Left cardiac atrium (tissue), 4 donors: ENCODE measurements at regions not wholly inside any gene's neighbourhood (a gene's known extent, or its start where the extent isn't known, plus 50 kb on each side); places are given as distances from the start of the nearest gene placed in this dataset.

Experiments
- ATAC-seq, 2 donors: fragments of 200-7000 bp; cut with Tn5 transposase; one replicate each; pipeline ENCODE4 v1.9.1; 2020; ENCODE audit warnings: mild to moderate bottlenecking in 2 of 2, moderate library complexity in 2 of 2
- DNase-seq: peaks from one replicate; pipeline ENCODE4 v3.0.0-alpha.2; 2020
- intact Hi-C, 2 donors: fragments of 100-400 bp; cut with DNase I; formaldehyde crosslinking; loops; one replicate each; pipeline versions ENCODE4 v1.14.1 to v1.15.1; 2022 to 2023
- donor health status: DM: no; HTN: yes; CAD: no.
- donor health status: DM: no; HTN: yes; CAD: no; lungs with severe emphysema.
- donor health status: DM: yes; HTN: yes; CAD: no.
- donor health status: Dilated cardiomyopathy.

- DNase-seq: no peak
- intact Hi-C loops: no loop called here
- ATAC-seq: no peak
Measured at GRCh38 chr7:54810401-54810800, 51.4 kb upstream of the SEC61G start.

GRCh38 chr7:54811041-54811845 is 52.2 kb upstream of the SEC61G start:
- ATAC-seq: peak; percentile 61 to 86
- no peak for DNase-seq
- intact Hi-C loops: no loop called here

GRCh38 chr7:54811846-54812254 is 52.8 kb upstream of the SEC61G start:
- DNase-seq (no peak), ATAC-seq (peak; percentile 23 to 43)
- intact Hi-C loops: no loop called here

GRCh38 chr7:54812756-54813322 is 53.8 kb upstream of the SEC61G start:
- intact Hi-C loops: no loop called here
- DNase-seq: no peak

GRCh38 chr7:54813398-54813797 is 54.4 kb upstream of the SEC61G start:
- ATAC-seq: peak; percentile 50 to 63

More at GRCh38 chr7:54812756-54813322, 53.8 kb upstream of the SEC61G start:
- no peak for ATAC-seq

GRCh38 chr7:54814401-54814800 is 55.4 kb upstream of the SEC61G start:
- ATAC-seq (no peak), DNase-seq (no peak)
- intact Hi-C loops: no loop called here

More at GRCh38 chr7:54813398-54813797, 54.4 kb upstream of the SEC61G start:
- intact Hi-C loops: no loop called here
- DNase-seq: no peak

- intact Hi-C loops: no loop called here
- ATAC-seq (no peak), DNase-seq (no peak)
Measured at GRCh38 chr7:54817152-54817551, 58.1 kb upstream of the SEC61G start.

- no peak for DNase-seq
- ATAC-seq: peak in 1 of 2 donors; percentile 84
Measured at GRCh38 chr7:54823776-54824175, 64.8 kb upstream of the SEC61G start.

GRCh38 chr7:54824655-54825054 is 65.6 kb upstream of the SEC61G start:
- intact Hi-C loops: no loop called here
- DNase-seq (no peak), ATAC-seq (no peak)

More at GRCh38 chr7:54823776-54824175, 64.8 kb upstream of the SEC61G start:
- intact Hi-C loops: no loop called here

GRCh38 chr7:54825368-54825767 is 66.4 kb upstream of the SEC61G start:
- DNase-seq: no peak
- intact Hi-C loops: no loop called here

GRCh38 chr7:54827734-54828133 is 68.7 kb upstream of the SEC61G start:
- DNase-seq: no peak
- no peak for ATAC-seq
- intact Hi-C loops: no loop called here

More at GRCh38 chr7:54825368-54825767, 66.4 kb upstream of the SEC61G start:
- no peak for ATAC-seq

GRCh38 chr7:54831046-54831643 is 72.1 kb upstream of the SEC61G start:
- ATAC-seq: no peak
- intact Hi-C loops: no loop called here

GRCh38 chr7:54831644-54832095 is 72.7 kb upstream of the SEC61G start:
- DNase-seq (no peak), ATAC-seq (peak in 1 of 2 donors; percentile 60)
- intact Hi-C loops: no loop called here

More at GRCh38 chr7:54831046-54831643, 72.1 kb upstream of the SEC61G start:
- DNase-seq: no peak

- intact Hi-C loops: no loop called here
- no peak for DNase-seq
- ATAC-seq: no peak
Measured at GRCh38 chr7:54833001-54833467, 74.0 kb upstream of the SEC61G start.

GRCh38 chr7:54837168-54837567 is 78.2 kb upstream of the SEC61G start:
- ATAC-seq: peak; percentile 24 to 72
- no peak for DNase-seq
- intact Hi-C loops: loop anchor here in 1 of 2 donors (5.0 kb wide), 1 partner anchor 50 kb away; no protein-coding TSS in a partner anchor

- DNase-seq (no peak), ATAC-seq (no peak)
- intact Hi-C loops: loop anchor here in 1 of 2 donors (5.0 kb wide), 1 partner anchor 50 kb away; no protein-coding TSS in a partner anchor
Measured at GRCh38 chr7:54837761-54838160, 78.8 kb upstream of the SEC61G start.

- no peak for DNase-seq
- no peak for ATAC-seq
- intact Hi-C loops: loop anchor here in 1 of 2 donors (5.0 kb wide), 1 partner anchor 51 kb away; no protein-coding TSS in a partner anchor
Measured at GRCh38 chr7:54838175-54838910, 79.3 kb upstream of the SEC61G start.

GRCh38 chr7:54839575-54840213 is 80.7 kb upstream of the SEC61G start:
- ATAC-seq: peak; percentile 82 to 97
- DNase-seq: peak; percentile 84
- intact Hi-C loops: loop anchor here in 1 of 2 donors (5.0 to 10.0 kb wide), 2 partner anchors 52 to 415 kb away; no protein-coding TSS in a partner anchor
